ENCODE measurements at regions not wholly inside any gene's neighbourhood (a gene's known extent, or its start where the extent isn't known, plus 50 kb on each side); places are given as distances from the start of the nearest gene placed in this dataset.

- TF ChIP-seq, protein P1, sequence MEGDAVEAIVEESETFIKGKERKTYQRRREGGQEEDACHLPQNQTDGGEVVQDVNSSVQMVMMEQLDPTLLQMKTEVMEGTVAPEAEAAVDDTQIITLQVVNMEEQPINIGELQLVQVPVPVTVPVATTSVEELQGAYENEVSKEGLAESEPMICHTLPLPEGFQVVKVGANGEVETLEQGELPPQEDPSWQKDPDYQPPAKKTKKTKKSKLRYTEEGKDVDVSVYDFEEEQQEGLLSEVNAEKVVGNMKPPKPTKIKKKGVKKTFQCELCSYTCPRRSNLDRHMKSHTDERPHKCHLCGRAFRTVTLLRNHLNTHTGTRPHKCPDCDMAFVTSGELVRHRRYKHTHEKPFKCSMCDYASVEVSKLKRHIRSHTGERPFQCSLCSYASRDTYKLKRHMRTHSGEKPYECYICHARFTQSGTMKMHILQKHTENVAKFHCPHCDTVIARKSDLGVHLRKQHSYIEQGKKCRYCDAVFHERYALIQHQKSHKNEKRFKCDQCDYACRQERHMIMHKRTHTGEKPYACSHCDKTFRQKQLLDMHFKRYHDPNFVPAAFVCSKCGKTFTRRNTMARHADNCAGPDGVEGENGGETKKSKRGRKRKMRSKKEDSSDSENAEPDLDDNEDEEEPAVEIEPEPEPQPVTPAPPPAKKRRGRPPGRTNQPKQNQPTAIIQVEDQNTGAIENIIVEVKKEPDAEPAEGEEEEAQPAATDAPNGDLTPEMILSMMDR (IDR thresholded peaks at IDR 0.05) = no peak
- TF ChIP-seq POLR2A (IDR thresholded peaks at IDR 0.05) = no peak
- TF ChIP-seq EP300 (IDR thresholded peaks at IDR 0.05) = no peak
These were observed 204.0 kb upstream of the FOXN3 start for GRCh38 chr14:89621009-89621421.

All from suprapubic skin (tissue), 3 donors.